Kidney glomerular epithelial cell (primary cell): ENCODE measurements at regions not wholly inside any gene's neighbourhood (a gene's known extent, or its start where the extent isn't known, plus 50 kb on each side); places are given as distances from the start of the nearest gene placed in this dataset.

Source experiments
- DNase-seq: peaks from one replicate; lab custom pipeline; 2025; lab: John Stamatoyannopoulos, UW

GRCh38 chr11:11039208-11039965, 181.5 kb upstream of the ZBED5 start:
- DNase-seq: no peak

GRCh38 chr11:11038782-11039181, 180.9 kb upstream of the ZBED5 start:
- no peak for DNase-seq

DNA sequence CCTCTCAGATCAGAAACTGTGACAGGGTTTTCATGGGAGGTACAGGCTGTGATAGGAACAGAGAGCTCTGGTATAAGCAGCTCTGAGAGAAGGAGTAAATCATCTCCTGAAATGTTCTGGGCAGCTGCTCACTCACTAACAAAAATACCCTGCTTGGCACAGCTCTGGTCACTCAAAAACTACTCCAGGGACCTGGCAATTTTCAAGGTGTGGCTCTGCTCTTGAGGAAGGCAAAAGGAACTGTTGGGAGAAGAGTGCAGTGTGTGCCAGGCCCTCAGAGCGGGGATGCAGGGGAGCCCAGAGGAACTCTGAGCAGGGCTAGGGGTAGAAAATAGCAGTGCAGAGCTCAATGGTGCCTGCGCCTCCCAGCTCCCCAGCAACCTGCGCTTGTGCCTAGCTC, 180.5 kb upstream of the ZBED5 start:
- no peak for DNase-seq

GRCh38 chr11:11036848-11037732, 179.2 kb upstream of the ZBED5 start:
- DNase-seq: peak; percentile 62

GRCh38 chr11:11036185-11036847, 178.5 kb upstream of the ZBED5 start:
- no peak for DNase-seq

GRCh38 chr11:11035331-11035730, 177.5 kb upstream of the ZBED5 start:
- DNase-seq: peak; percentile 55

DNA sequence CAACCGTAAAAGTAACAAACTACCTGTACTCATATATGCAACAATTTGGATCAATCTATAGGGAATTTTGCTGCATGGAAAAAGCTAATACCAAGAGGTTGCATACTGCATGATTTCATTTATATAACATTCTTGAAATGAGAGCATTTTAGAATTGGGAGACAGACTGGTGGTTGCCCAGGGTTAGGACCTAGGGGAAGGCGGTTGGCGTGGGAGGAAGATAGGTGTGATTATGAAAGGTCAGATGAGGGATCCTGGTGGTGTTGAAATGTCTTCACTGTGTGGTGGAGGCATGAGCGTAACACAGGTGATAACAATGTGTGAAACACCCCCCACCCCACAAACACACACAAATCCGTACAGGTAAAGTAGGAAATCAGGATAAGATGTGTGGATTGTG, 176.6 kb upstream of the ZBED5 start:
- DNase-seq: no peak

DNA sequence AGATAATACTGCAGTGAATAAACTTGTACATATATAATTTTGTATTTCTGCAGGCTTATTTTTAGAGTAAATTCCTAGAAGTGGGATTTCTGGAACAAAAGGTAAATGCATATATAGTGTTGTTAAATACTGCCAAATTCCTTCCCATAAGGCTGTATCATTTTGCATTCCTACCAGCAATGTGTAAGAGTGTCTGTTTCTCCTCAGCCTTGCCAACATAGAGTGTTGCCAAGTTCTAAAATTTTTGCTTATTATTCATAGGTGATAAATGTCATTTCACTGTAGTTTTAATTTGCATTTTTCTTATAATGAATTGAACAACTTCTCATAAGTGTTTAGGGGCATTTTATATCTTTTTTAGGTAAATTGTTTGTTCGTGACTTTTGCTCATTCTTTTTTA, 174.2 kb upstream of the ZBED5 start:
- no peak for DNase-seq

- DNase-seq: no peak
Measured at GRCh38 chr11:11029027-11029426, 171.2 kb upstream of the ZBED5 start.

GRCh38 chr11:11028017-11028692, 170.3 kb upstream of the ZBED5 start:
- peak; percentile 41 for DNase-seq

GRCh38 chr11:11027288-11027687, 169.4 kb upstream of the ZBED5 start:
- peak; percentile 54 for DNase-seq

- no peak for DNase-seq
Measured at GRCh38 chr11:11025087-11025486, 167.2 kb upstream of the ZBED5 start.

DNA sequence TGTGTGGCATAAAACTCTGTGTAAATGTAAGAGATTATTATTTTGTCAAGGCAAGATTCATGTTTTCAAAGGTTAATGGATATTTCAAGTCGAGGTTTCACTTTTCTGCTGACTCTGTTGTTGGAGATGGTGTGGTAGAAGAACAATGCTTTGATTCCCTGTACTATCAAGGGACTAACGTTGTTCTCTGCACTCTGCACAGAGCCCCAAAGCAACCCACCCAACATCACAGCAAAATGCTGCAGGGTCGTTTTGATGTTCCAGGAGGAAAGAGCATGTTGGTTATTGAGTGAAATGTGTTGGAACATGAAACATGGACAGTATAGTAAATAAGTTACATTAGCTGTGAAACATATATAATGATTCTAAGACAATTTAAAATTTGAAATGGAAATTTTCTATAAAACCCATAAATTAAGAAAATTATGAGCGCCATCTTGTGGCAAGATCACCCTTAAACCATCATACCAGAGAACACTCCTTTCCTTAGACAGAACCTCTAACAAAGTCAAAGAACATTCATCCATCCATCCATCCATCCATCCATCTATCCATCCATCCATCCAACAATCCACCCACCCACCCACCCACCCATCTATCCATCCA, 164.4 kb upstream of the ZBED5 start:
- peak; percentile 58 for DNase-seq

DNA sequence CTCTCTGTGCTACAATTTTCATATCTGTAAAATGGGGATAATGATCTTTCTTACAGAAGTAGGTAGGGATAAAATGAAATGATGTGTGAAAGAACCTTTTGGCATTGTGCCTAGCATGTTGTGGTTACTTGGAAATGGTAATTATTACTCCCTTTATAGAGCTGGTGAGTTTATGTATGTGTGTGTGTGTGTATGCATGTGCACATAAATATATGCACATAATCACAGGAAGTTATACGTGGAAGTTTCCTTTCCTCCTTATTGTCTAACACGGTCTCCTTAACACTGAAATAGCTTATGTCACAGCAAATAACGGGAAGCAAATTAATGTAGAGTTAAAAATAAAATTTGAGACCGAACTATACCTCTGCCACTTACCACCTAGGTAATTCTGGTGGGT, 163.7 kb upstream of the ZBED5 start:
- no peak for DNase-seq

DNA sequence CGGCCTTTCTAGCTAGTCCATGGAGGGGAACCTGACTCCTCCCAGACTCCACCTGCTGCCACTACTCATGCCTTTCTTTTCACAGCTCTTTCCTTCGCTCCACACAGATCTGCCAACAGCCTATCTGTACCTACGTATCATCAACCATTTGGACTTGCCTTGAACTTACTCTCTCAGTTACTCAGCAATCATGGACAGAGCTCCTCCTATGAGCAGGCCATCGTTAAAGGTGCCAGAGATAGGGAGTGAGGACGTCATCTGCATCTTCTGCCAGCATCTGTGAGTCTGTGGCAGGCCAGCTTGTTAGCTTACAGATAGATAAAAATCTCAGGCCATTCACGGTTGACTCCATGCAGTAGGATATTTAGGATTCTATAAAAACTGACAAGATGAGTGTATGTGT, 162.9 kb upstream of the ZBED5 start:
- DNase-seq: no peak

- no peak for DNase-seq
Measured at GRCh38 chr11:11020219-11020726, 162.4 kb upstream of the ZBED5 start.

DNA sequence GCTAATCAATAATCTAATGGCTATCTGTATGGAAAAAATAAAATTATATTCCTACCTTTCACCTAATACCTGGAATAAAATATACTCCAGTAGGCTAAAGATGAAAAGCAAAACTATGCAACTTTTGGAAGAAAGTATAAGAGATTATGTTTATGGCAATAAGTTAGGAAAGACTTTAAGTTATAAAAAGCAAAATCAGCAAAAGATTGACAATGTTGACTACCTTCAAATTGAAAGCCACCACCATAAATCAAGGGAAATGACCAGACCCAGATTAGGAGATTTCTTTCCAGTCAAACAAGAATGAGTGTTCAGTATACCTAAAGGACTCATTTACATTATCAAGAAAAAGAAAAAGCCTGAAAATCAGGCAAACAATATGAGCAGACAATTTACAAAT, 159.1 kb upstream of the ZBED5 start:
- DNase-seq: no peak

- no peak for DNase-seq
Measured at GRCh38 chr11:11016068-11016467, 158.2 kb upstream of the ZBED5 start.

DNA sequence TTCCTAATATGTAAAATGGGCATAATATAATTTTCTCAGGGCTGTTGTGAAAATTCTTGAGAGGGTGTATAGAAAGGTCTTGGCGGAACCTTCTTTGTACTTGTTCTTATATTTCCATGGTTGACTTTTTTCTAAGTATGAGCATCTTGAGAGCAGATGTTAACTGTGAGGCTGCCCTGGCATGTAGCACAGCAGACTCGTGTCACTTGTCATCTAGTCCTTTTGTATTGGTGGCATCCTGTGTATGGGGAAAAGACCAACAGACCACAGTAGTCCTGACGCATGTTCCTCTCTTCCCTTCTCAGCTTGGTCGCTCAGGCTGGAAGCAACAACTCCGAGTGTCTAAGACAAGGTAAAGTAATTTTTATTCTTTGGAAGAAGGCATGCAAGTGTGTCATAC, 153.8 kb upstream of the ZBED5 start:
- DNase-seq: no peak

DNA sequence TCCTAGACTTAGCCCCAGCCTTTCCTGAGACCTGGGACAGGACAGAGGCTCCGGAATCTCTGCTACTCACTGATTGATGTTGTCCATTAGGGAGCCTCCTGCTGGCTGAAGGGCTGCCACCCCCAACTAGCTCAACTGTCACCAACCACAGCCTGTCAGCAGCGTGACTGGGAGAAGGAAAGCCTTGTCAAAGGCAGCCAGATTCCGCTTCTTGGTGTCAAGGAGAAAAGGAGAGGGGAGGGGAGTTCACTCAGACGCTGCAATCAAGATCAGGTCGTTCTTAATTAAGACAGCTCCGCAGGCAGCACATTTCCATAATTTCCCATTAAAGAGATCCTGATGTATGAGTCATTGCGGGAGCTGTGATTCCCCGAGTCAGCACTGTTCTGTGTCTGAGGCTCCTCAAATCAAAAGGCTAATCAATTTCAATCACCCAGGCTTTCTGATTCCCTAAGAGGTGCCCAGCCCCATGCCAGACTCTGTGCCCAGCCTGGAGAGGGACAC, 152.8 kb upstream of the ZBED5 start:
- DNase-seq: peak; percentile 63

GRCh38 chr11:11009179-11009578, 151.3 kb upstream of the ZBED5 start:
- no peak for DNase-seq
